T-cell (primary cell): ENCODE measurements at regions not wholly inside any gene's neighbourhood (a gene's known extent, or its start where the extent isn't known, plus 50 kb on each side); places are given as distances from the start of the nearest gene placed in this dataset.

Experiments
- ATAC-seq, 4 experiments: fragments of 200-7000 bp in 3 of 4; fragments of 150-1000 bp in 1 of 4; cut with Tn5 transposase; replicated peaks in 1 of 4; 1 replicate in 3 of 4; 2 replicates in 1 of 4; pipeline ENCODE4 v1.10.0; 2021; ENCODE audit warnings: moderate library complexity in 3 of 4, mild to moderate bottlenecking in 2 of 4, moderate number of reproducible peaks in 1 of 4
- CTCF ChIA-PET, 2 donors: fragments of 300-600 bp; sonication (Branson Sonifier 250); formaldehyde crosslinking; loops; one replicate each; lab custom pipeline; 2022; ENCODE audit warnings: antibody characterized with exemption in 2 of 2; lab: Charles Lee
- POLR2A ChIA-PET, 2 donors: fragments of 300-600 bp; sonication (Branson Sonifier 250); formaldehyde crosslinking; loops; one replicate each; lab custom pipeline; 2022; ENCODE audit warnings: antibody characterized with exemption in 2 of 2; lab: Charles Lee
- DNase-seq, 35 experiments: peaks; one replicate each; pipeline versions ENCODE4 v3.0.0 to v3.0.0-alpha.2; 2013 to 2023
- H3K27ac ChIP-seq: one replicate; pipeline ENCODE4 v1.5.1; 2013; ENCODE audit warnings: low read length
- H3K27me3 ChIP-seq, 2 experiments: replicated peaks in 1 of 2; 1 replicate in 1 of 2; 2 replicates in 1 of 2; pipeline versions ENCODE4 v1.6.1 to v1.7.0; 2013; ENCODE audit warnings: low read length in 1 of 2, mixed read lengths in 1 of 2; ENCODE audit not compliant: control insufficient read depth in 2 of 2, insufficient read depth in 2 of 2; ENCODE audit errors: extremely low read depth in 1 of 2
- H3K36me3 ChIP-seq, 2 donors: 1 replicate in 1 of 2; 2 replicates in 1 of 2; pipeline versions ENCODE4 v1.6.1 to v1.7.0; 2013; ENCODE audit warnings: low read length in 1 of 2; ENCODE audit not compliant: control insufficient read depth in 2 of 2, insufficient read depth in 1 of 2; ENCODE audit errors: extremely low read depth in 1 of 2
- H3K4me1 ChIP-seq, 2 experiments: 1 replicate in 1 of 2; 2 replicates in 1 of 2; pipeline versions ENCODE4 v1.6.1 to v1.7.0; 2013; ENCODE audit warnings: low read length in 2 of 2, mixed read lengths in 1 of 2; ENCODE audit not compliant: insufficient read depth in 2 of 2, control insufficient read depth in 1 of 2; ENCODE audit errors: extremely low read depth in 1 of 2
- H3K4me3 ChIP-seq, 2 donors: 1 replicate in 1 of 2; 2 replicates in 1 of 2; pipeline versions ENCODE4 v1.5.1 to v1.7.0; 2013; ENCODE audit warnings: mild to moderate bottlenecking in 2 of 2, low read length in 1 of 2, moderate library complexity in 1 of 2; ENCODE audit not compliant: control insufficient read depth in 1 of 2; ENCODE audit errors: extremely low read depth in 1 of 2
- H3K9me3 ChIP-seq: 2 replicates; pipeline ENCODE4 v1.7.0; 2013
- H3K27ac Mint-ChIP-seq, 2 donors: one replicate each; pipeline ENCODE4 v1.8.0; 2020 to 2021; ENCODE audit warnings: mild to moderate bottlenecking in 2 of 2, mixed read lengths in 2 of 2
- H3K27me3 Mint-ChIP-seq, 2 donors: one replicate each; pipeline ENCODE4 v1.8.0; 2021 to 2022; ENCODE audit warnings: mixed read lengths in 2 of 2
- H3K36me3 Mint-ChIP-seq: one replicate; pipeline ENCODE4 v1.8.0; 2021; ENCODE audit warnings: mixed read lengths
- H3K4me1 Mint-ChIP-seq, 3 donors: one replicate each; pipeline ENCODE4 v1.8.0; 2020 to 2022; ENCODE audit warnings: mixed read lengths in 3 of 3, mild to moderate bottlenecking in 1 of 3
- H3K4me3 Mint-ChIP-seq, 3 donors: one replicate each; pipeline ENCODE4 v1.8.0; 2020 to 2022; ENCODE audit warnings: mild to moderate bottlenecking in 3 of 3, mixed read lengths in 3 of 3, moderate library complexity in 3 of 3
- H3K9me3 Mint-ChIP-seq, 3 donors: one replicate each; pipeline ENCODE4 v1.8.0; 2020 to 2022; ENCODE audit warnings: mixed read lengths in 3 of 3
- WGBS: methylation state at CpG from one replicate; pipeline ENCODE4 v1.1.5; 2013; ENCODE audit warnings: missing lambda C conversion rate; ENCODE audit not compliant: insufficient coverage; 5-methylcytosine and 5-hydroxymethylcytosine counted together

DNA sequence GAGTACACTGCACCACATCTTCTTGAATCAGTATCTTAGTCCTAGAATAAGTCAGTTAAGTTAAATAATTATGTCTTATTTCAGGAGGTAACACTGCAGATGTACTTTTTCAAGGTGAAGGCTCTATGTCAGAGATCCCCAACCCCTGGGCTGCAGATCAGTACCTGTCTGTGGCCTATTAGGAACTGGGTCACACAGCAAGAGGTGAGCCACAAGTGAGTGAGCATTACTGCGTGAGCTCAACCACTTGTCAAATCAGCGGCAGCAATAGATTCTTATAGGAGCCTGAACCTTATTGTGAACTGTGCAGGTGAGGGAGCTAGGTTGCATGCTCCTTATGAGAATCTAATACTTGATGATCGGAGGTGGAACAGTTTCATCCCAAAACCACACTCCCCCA is 851.9 kb upstream of the ALCAM start:
- 100% methylated on average over 1 of the region's 3 CpGs for WGBS
- Histone ChIP-seq H3K4me1 (no peaks in the 10 kb centered on the region), H3K4me3 (no peak overlapping the region), H3K27me3 (no peaks in the 10 kb centered on the region), H3K36me3 (no peaks in the 10 kb centered on the region), H3K27ac (no peak overlapping the region), H3K9me3 (no peaks in the 10 kb centered on the region)
- Mint-ChIP-seq H3K4me3 (no peak overlapping the region), H3K27me3 (no peaks in the 10 kb centered on the region), H3K4me1 (no peaks in the 10 kb centered on the region), H3K9me3 (no peaks in the 10 kb centered on the region), H3K36me3 (no peaks in the 10 kb centered on the region), H3K27ac (no peak overlapping the region)
- ATAC-seq = no peak
- CTCF ChIA-PET = no interaction called here
- DNase-seq = no peak
- POLR2A ChIA-PET = no interaction called here

DNA sequence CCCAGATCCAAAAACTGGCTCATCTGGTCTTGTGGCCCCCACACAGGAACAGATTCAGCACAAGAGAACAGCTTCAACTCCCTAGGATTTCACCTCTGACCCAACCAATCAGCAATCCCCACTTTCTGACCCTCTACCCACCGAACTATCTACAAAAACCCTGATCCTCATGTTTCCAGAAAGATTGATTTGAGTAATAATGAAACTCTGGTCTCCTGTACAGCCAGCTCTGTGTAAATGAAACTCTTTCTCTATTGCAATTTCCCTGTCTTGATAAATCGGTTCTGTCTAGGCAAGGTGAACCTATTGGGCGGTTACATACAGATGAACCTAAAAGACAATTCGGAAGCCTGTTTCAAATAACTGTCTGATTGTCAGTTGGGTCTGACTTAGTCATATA is 847.6 kb upstream of the ALCAM start:
- no peaks in the 10 kb centered on the region for H3K36me3 Mint-ChIP-seq
- WGBS = 57% methylated on average over 3 of the region's 4 CpGs
- no peak overlapping the region for H3K27ac Mint-ChIP-seq
- Histone ChIP-seq H3K9me3 (no peaks in the 10 kb centered on the region), H3K36me3 (no peaks in the 10 kb centered on the region), H3K4me1 (no peaks in the 10 kb centered on the region), H3K4me3 (no peak overlapping the region), H3K27me3 (no peaks in the 10 kb centered on the region), H3K27ac (no peak overlapping the region)
- no peaks in the 10 kb centered on the region for H3K9me3 Mint-ChIP-seq
- no peaks in the 10 kb centered on the region for H3K4me1 Mint-ChIP-seq
- ATAC-seq (no peak), DNase-seq (no peak)
- ChIA-PET POLR2A (no interaction called here), CTCF (no interaction called here)
- no peak overlapping the region for H3K4me3 Mint-ChIP-seq
- no peaks in the 10 kb centered on the region for H3K27me3 Mint-ChIP-seq

- no peaks in the 10 kb centered on the region for H3K36me3 ChIP-seq
- Mint-ChIP-seq H3K4me3 (no peak overlapping the region), H3K9me3 (no peaks in the 10 kb centered on the region), H3K36me3 (no peaks in the 10 kb centered on the region), H3K27me3 (no peaks in the 10 kb centered on the region), H3K4me1 (no peaks in the 10 kb centered on the region), H3K27ac (no peak overlapping the region)
- H3K4me3 ChIP-seq = no peak overlapping the region
- H3K9me3 ChIP-seq = no peaks in the 10 kb centered on the region
- DNase-seq (no peak), ATAC-seq (no peak)
- no peak overlapping the region for H3K27ac ChIP-seq
- no peaks in the 10 kb centered on the region for H3K4me1 ChIP-seq
- POLR2A ChIA-PET = no interaction called here
- H3K27me3 ChIP-seq = no peaks in the 10 kb centered on the region
- CTCF ChIA-PET = interaction anchor here in 1 of 2 donors (0.6 kb wide), 1 partner anchor 760 kb away, joined by 3 read pairs; no protein-coding TSS in a partner anchor
- WGBS = no CpG with 5 or more reads among the region's 4 CpGs
Measured at GRCh38 chr3:104519468-104520227, 847.1 kb upstream of the ALCAM start.

- H3K27ac ChIP-seq = no peak overlapping the region
- WGBS = 83% methylated on average over 1 of the region's 3 CpGs
- no peaks in the 10 kb centered on the region for H3K4me1 Mint-ChIP-seq
Measured at GRCh38 chr3:104520228-104520655, 846.5 kb upstream of the ALCAM start.

DNA sequence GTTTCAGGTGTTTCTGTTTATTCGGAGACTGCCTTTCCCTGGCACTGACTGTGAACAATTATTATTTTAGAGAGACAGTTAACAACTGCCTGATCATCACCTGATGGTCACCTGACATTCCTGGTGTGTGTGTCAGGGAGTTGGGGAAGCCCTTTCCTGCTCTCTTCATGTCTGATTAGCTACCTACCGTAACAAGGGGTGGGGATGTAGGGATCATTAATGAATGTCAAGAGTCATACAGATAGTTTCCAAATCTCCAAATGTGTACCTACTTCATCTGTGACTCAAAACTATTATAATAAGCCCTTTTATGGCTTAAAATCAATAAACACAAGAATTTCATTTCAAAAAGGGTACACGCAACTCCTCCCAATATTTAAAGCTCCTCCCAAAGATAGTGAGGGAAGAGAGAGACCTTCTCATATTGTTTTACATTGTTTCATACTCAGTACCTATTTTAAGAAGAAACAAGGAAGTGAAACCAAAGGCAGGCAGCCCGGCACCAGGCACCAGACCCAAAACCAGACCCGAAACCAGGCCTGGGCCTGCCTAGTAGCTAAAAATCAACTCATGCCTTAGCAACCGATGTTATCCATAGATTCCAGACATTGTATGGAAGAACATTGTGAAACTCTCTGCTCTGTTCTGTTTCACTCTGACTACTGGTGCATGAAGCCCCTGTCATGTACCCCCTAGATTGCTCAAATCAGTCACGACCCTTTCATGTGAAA is 844.9 kb upstream of the ALCAM start:
- Histone ChIP-seq H3K36me3 (no peaks in the 10 kb centered on the region), H3K4me3 (no peak overlapping the region), H3K9me3 (no peaks in the 10 kb centered on the region), H3K27me3 (no peaks in the 10 kb centered on the region), H3K4me1 (no peaks in the 10 kb centered on the region), H3K27ac (no peak overlapping the region)
- WGBS = 100% methylated on average over 1 of the region's 7 CpGs
- H3K4me3 Mint-ChIP-seq = no peak overlapping the region
- DNase-seq (peak in 1 of 35 experiments; percentile 11), ATAC-seq (no peak)
- no peaks in the 10 kb centered on the region for H3K9me3 Mint-ChIP-seq
- no peaks in the 10 kb centered on the region for H3K27me3 Mint-ChIP-seq
- ChIA-PET POLR2A (no interaction called here), CTCF (no interaction called here)
- H3K4me1 Mint-ChIP-seq = no peaks in the 10 kb centered on the region
- H3K27ac Mint-ChIP-seq = no peak overlapping the region
- H3K36me3 Mint-ChIP-seq = no peaks in the 10 kb centered on the region

More at GRCh38 chr3:104520228-104520655, 846.5 kb upstream of the ALCAM start:
- H3K4me1 ChIP-seq = no peaks in the 10 kb centered on the region
- no peaks in the 10 kb centered on the region for H3K36me3 ChIP-seq
- Mint-ChIP-seq H3K36me3 (no peaks in the 10 kb centered on the region), H3K9me3 (no peaks in the 10 kb centered on the region), H3K27me3 (no peaks in the 10 kb centered on the region), H3K4me3 (no peak overlapping the region), H3K27ac (no peak overlapping the region)
- H3K4me3 ChIP-seq = no peak overlapping the region
- ATAC-seq (no peak), DNase-seq (no peak)
- ChIA-PET POLR2A (no interaction called here), CTCF (interaction anchor here in 1 of 2 donors (0.6 kb wide), 1 partner anchor 759 kb away, joined by 3 read pairs; no protein-coding TSS in a partner anchor)
- no peaks in the 10 kb centered on the region for H3K9me3 ChIP-seq
- H3K27me3 ChIP-seq = no peaks in the 10 kb centered on the region

DNA sequence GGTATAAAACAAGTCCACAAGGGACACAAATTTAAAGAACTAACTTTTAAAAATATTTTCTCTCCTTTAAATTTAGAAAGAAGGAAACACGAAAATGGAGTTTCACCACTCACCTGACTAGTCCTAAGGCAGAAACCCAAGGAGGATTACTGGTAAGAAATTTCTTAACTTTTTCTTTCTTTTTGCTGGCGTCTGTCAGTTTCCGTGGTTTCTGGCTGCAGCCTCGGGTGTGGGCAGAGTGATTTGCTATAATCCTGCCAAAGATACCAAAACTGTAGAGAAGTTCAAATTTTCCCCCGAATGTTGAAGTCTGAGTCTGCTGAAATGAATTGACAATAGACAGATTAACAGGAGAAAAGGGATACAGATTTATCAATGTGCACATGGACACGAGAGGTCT is 843.6 kb upstream of the ALCAM start:
- ATAC-seq (no peak), DNase-seq (no peak)
- ChIA-PET POLR2A (no interaction called here), CTCF (no interaction called here)
- no peak overlapping the region for H3K4me3 Mint-ChIP-seq
- Histone ChIP-seq H3K27me3 (no peaks in the 10 kb centered on the region), H3K9me3 (no peaks in the 10 kb centered on the region), H3K27ac (no peak overlapping the region), H3K4me1 (no peaks in the 10 kb centered on the region), H3K4me3 (no peak overlapping the region), H3K36me3 (no peaks in the 10 kb centered on the region)
- H3K9me3 Mint-ChIP-seq = no peaks in the 10 kb centered on the region
- 55% methylated on average over 2 of the region's 6 CpGs for WGBS
- H3K27ac Mint-ChIP-seq = no peak overlapping the region
- no peaks in the 10 kb centered on the region for H3K4me1 Mint-ChIP-seq
- H3K27me3 Mint-ChIP-seq = no peaks in the 10 kb centered on the region
- H3K36me3 Mint-ChIP-seq = no peaks in the 10 kb centered on the region
